Hematopoietic multipotent progenitor cell treated with erythropoietin and hydrocortisone succinate and interleukin-3 and kit ligand, for 15 days (in vitro differentiated cells): ENCODE measurements at regions not wholly inside any gene's neighbourhood (a gene's known extent, or its start where the extent isn't known, plus 50 kb on each side); places are given as distances from the start of the nearest gene placed in this dataset.

Source experiments
- DNase-seq: peaks from one replicate; pipeline ENCODE4 v3.0.0-alpha.2; 2015; ENCODE audit warnings: low spot score

- no peak for DNase-seq
Measured at GRCh38 chrX:110858565-110858964, 62.9 kb upstream of the CHRDL1 start.

DNA sequence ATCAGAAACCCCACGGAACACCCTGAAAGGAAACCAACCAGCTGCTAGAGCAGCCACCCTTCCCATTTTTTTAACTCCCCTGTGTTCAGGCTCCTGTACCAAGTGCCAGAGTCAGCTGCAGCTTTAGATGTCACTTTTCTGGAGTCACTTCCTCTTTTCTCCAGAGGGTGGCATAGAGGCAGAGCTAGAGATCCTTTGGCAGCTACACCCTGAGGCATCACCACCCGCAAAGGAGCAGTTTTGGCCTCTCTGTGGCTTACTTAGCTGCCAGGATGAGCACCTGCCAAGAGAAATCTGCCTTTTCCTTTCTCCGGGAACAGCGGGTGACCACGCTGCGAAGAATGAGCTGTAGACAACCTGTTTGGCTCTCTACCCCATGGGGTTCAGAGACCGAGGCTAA lies 58.0 kb upstream of the CHRDL1 start:
- peak; percentile 13 for DNase-seq

GRCh38 chrX:110852180-110852579 lies 56.6 kb upstream of the CHRDL1 start:
- DNase-seq, result peak; percentile 19

GRCh38 chrX:110851780-110852179 lies 56.2 kb upstream of the CHRDL1 start:
- DNase-seq, result peak; percentile 40

- DNase-seq, result peak; percentile 60
Measured at GRCh38 chrX:110847334-110847733, 51.7 kb upstream of the CHRDL1 start.

DNA sequence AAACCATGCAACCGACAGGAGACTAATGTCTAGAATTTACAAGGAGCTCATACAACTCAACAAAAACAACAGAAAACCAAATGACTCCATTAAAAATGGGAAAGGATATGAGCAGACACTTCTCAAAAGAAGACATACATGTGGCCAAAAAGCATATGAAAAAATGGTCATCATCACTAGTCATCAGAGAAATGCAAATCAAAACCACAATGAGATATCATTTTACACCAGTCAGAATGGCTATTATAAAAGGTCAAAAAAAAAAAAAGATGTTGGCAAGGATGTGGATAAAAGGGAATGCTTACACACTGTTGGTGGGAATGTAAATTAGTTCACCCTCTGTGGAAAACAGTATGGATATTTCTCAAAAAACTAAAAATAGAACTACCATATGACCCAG lies 50.5 kb upstream of the CHRDL1 start:
- no peak for DNase-seq
